ENCODE measurements at regions not wholly inside any gene's neighbourhood (a gene's known extent, or its start where the extent isn't known, plus 50 kb on each side); places are given as distances from the start of the nearest gene placed in this dataset.

DNA sequence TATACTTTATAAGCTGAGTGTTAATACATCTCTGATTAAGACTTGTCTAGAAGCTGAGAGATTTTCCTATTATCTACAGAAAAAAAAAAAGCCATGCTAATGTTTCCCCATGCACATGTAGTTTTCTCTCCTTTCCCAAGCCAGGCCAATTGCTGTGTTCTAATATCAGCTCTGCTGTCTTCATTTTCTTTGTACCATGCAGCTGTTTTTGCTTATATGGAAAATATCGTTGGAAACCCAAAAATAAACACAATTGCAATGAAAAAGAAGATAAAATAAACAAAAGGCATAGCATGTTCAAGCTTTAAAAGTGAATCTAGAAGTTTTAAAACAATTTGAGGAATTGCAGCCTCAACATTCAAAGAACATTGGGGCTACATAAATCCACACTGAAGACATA is 817.4 kb upstream of the ACVR2A start:
- TF ChIP-seq, protein P1, sequence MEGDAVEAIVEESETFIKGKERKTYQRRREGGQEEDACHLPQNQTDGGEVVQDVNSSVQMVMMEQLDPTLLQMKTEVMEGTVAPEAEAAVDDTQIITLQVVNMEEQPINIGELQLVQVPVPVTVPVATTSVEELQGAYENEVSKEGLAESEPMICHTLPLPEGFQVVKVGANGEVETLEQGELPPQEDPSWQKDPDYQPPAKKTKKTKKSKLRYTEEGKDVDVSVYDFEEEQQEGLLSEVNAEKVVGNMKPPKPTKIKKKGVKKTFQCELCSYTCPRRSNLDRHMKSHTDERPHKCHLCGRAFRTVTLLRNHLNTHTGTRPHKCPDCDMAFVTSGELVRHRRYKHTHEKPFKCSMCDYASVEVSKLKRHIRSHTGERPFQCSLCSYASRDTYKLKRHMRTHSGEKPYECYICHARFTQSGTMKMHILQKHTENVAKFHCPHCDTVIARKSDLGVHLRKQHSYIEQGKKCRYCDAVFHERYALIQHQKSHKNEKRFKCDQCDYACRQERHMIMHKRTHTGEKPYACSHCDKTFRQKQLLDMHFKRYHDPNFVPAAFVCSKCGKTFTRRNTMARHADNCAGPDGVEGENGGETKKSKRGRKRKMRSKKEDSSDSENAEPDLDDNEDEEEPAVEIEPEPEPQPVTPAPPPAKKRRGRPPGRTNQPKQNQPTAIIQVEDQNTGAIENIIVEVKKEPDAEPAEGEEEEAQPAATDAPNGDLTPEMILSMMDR (IDR thresholded peaks at IDR 0.05): no peak
- Mint-ChIP-seq H3K4me1 (ENCODE audit: low read depth) (peaks cover 19% of the 10 kb centered on the region), H3K4me3 (ENCODE audit: unreplicated experiment) (no peak overlapping the region), H3K27me3 (ENCODE audit: low read depth) (no peaks in the 10 kb centered on the region), H3K27ac (ENCODE audit: unreplicated experiment) (no peak overlapping the region), H3K9me3 (ENCODE audit: low read depth) (peaks cover 5% of the 10 kb centered on the region), H3K36me3 (ENCODE audit: low read depth) (peaks cover 3% of the 10 kb centered on the region)
- DNase-seq (ENCODE audit: low spot score): no peak

DNA sequence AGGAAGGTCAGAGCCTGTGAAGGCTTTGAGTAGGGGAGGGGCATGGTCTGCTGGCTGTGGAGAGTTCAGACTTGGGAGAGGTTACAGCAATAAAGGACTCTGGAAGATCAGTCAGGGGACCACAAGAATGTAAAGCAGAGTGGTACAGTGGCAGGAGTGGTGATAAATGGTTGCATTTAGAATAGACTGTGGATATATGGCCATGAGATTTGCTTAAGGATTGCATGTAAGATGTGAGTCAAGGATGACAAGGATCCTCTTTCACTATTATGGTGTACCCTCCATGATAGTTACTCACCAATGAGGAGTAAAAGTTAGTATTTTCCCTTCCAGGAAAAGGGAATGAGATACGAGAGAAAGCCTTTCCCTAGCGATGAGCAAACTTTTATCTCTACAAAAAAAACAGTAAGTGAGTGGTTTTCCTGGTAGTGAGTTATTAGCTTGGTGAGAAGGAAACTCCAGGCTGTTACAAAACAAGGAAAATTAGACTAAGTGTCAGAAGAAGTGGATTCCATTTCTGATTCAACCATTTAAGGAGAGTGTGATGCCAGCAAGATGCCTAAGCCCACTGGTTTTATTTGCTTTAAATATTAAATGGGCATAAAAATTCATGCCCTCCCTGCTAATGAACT is 818.0 kb upstream of the ACVR2A start:
- peaks cover 19% of the 10 kb centered on the region for H3K4me1 Mint-ChIP-seq (ENCODE audit: low read depth)
- H3K36me3 Mint-ChIP-seq (ENCODE audit: low read depth): peaks cover 3% of the 10 kb centered on the region
- peaks cover 8% of the 10 kb centered on the region for H3K9me3 Mint-ChIP-seq (ENCODE audit: low read depth)
- TF ChIP-seq, protein P1 (IDR thresholded peaks at IDR 0.05): no peak
- H3K27me3 Mint-ChIP-seq (ENCODE audit: low read depth): no peaks in the 10 kb centered on the region
- no peak overlapping the region for H3K4me3 Mint-ChIP-seq (ENCODE audit: unreplicated experiment)
- no peak overlapping the region for H3K27ac Mint-ChIP-seq (ENCODE audit: unreplicated experiment)
- DNase-seq (ENCODE audit: low spot score): no peak

GRCh38 chr2:147025646-147026585 is 818.9 kb upstream of the ACVR2A start:
- H3K27me3 Mint-ChIP-seq (ENCODE audit: low read depth): no peaks in the 10 kb centered on the region
- no peak overlapping the region for H3K27ac Mint-ChIP-seq (ENCODE audit: unreplicated experiment)
- H3K9me3 Mint-ChIP-seq (ENCODE audit: low read depth): peaks cover 8% of the 10 kb centered on the region
- H3K36me3 Mint-ChIP-seq (ENCODE audit: low read depth): peaks cover 3% of the 10 kb centered on the region
- no peak for DNase-seq (ENCODE audit: low spot score)
- H3K4me1 Mint-ChIP-seq (ENCODE audit: low read depth): peaks cover 12% of the 10 kb centered on the region
- H3K4me3 Mint-ChIP-seq (ENCODE audit: unreplicated experiment): no peak overlapping the region
- TF ChIP-seq, protein P1 (IDR thresholded peaks at IDR 0.05): no peak

DNA sequence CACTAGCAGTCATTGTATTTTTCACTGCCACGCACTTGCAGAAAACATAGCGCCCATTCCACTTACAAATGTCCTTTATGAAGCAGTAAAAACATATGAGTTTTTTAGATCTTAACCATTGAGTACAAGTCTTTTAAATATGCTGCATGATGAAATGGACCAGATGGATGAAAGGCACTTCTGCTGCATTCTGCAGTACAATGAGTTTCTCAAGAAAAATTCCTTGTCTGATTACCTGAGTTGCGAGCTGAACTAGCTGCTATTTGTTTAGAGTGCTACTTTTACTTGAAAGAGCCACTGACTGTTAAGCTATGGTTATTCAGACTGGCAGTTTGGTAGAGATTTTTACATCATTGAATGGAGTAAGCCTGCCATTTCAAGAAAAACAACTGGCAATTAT is 825.5 kb upstream of the ACVR2A start:
- Mint-ChIP-seq H3K36me3 (ENCODE audit: low read depth) (peaks cover 3% of the 10 kb centered on the region), H3K9me3 (ENCODE audit: low read depth) (peaks cover 8% of the 10 kb centered on the region), H3K4me1 (ENCODE audit: low read depth) (no peaks in the 10 kb centered on the region), H3K27ac (ENCODE audit: unreplicated experiment) (no peak overlapping the region), H3K4me3 (ENCODE audit: unreplicated experiment) (no peak overlapping the region), H3K27me3 (ENCODE audit: low read depth) (no peaks in the 10 kb centered on the region)
- no peak for DNase-seq (ENCODE audit: low spot score)
- TF ChIP-seq, protein P1 (IDR thresholded peaks at IDR 0.05): no peak

DNA sequence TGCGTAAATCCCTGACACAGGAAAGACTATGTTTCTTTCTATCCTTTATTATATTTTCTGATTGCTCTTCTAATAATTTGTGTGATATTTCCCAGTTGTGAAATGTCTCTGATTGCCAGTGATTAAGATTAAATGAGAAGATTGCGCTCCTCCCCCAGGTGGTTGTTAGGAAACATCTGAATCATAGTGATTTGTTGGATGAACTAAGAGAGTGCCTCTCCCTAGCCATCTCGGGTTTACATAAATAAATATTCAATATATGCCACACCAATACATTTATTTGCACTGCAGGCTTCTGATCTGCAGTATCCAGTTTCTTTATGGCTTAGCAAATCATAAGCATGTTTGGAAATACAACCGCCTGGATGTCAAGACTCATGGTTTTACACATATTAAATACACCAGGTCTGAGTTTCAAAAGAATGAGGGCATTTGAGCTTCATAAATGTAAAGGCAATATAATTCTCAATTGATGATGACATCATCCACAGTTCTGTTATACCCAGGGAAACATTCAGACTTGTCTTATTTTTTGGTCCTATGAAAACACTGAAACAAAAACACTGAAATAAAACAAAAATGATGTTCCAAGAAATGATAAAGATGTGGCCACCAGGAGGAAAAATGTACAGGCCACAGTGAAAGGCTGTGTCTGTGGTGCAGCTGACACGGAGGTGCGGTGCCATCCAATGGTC is 826.7 kb upstream of the ACVR2A start:
- Mint-ChIP-seq H3K4me3 (ENCODE audit: unreplicated experiment) (no peak overlapping the region), H3K36me3 (ENCODE audit: low read depth) (peaks cover 3% of the 10 kb centered on the region), H3K4me1 (ENCODE audit: low read depth) (no peaks in the 10 kb centered on the region), H3K27ac (ENCODE audit: unreplicated experiment) (no peak overlapping the region), H3K27me3 (ENCODE audit: low read depth) (no peaks in the 10 kb centered on the region), H3K9me3 (ENCODE audit: low read depth) (peaks cover 8% of the 10 kb centered on the region)
- DNase-seq (ENCODE audit: low spot score): no peak
- TF ChIP-seq, protein P1 (IDR thresholded peaks at IDR 0.05): no peak
